ENCODE measurements at regions not wholly inside any gene's neighbourhood (a gene's known extent, or its start where the extent isn't known, plus 50 kb on each side); places are given as distances from the start of the nearest gene placed in this dataset.

DNA sequence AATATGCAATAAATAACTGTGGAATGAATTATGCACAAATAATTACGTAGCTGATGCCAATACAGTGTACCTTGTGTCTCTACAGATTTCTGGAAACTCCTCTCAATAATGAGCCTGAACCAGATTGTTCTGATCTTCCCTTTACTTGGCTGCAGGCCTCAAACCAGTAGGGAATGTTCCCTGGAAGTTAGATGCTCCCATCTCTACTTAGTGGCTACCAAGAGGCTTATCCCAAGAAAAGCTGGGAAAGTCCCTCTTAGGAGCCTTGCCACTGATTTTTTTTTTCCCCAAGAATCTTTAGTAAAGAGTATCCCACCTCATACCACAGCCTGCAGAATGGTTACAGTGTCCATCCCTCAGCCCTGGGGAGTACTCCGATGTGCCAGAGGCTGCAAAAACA is 702.1 kb downstream of the RFPL4B start:
- 89% methylated on average over 2 of the region's 2 CpGs for WGBS
- Histone ChIP-seq H3K27me3 (ENCODE audit: control insufficient read depth in 4 of 4, insufficient read depth in 4 of 4, low read length in 3 of 4) (no peaks in the 10 kb centered on the region), H3K9me3 (ENCODE audit: control insufficient read depth in 4 of 4, low read length in 3 of 4) (no peaks in the 10 kb centered on the region), H3K9ac (ENCODE audit: low read depth in 1 of 2, low read length in 2 of 2) (no peak overlapping the region), H3K36me3 (ENCODE audit: control insufficient read depth in 4 of 4, insufficient read depth in 3 of 4, low read depth in 1 of 4, low read length in 3 of 4) (no peaks in the 10 kb centered on the region), H3K4me3 (ENCODE audit: low read depth in 1 of 3, low read length in 3 of 3) (no peak overlapping the region), H3K4me1 (ENCODE audit: control insufficient read depth in 4 of 4, insufficient read depth in 4 of 4, low read length in 3 of 4) (no peaks in the 10 kb centered on the region), H3K27ac (ENCODE audit: low read depth in 1 of 2, low read length in 2 of 2) (no peak overlapping the region)
- TF ChIP-seq RXRA (IDR thresholded peaks at IDR 0.05) = no peak
- TF ChIP-seq, protein P1, sequence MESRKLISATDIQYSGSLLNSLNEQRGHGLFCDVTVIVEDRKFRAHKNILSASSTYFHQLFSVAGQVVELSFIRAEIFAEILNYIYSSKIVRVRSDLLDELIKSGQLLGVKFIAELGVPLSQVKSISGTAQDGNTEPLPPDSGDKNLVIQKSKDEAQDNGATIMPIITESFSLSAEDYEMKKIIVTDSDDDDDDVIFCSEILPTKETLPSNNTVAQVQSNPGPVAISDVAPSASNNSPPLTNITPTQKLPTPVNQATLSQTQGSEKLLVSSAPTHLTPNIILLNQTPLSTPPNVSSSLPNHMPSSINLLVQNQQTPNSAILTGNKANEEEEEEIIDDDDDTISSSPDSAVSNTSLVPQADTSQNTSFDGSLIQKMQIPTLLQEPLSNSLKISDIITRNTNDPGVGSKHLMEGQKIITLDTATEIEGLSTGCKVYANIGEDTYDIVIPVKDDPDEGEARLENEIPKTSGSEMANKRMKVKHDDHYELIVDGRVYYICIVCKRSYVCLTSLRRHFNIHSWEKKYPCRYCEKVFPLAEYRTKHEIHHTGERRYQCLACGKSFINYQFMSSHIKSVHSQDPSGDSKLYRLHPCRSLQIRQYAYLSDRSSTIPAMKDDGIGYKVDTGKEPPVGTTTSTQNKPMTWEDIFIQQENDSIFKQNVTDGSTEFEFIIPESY (IDR thresholded peaks at IDR 0.05) = no peak
- TF ChIP-seq GABPA (IDR thresholded peaks at IDR 0.05 in 1 of 2, conservative IDR thresholded peaks at IDR 0.05 in 1 of 2) = no peak
- no peak for TF ChIP-seq HNF4G (IDR thresholded peaks at IDR 0.05)
- no peak for TF ChIP-seq CTCF (IDR thresholded peaks at IDR 0.05; ENCODE audit: low read depth, low read length, missing input control)
- TF ChIP-seq ATF3 (IDR thresholded peaks at IDR 0.05) = no peak
- no peak for TF ChIP-seq MAX (IDR thresholded peaks at IDR 0.05)
- TF ChIP-seq HNF4A (conservative IDR thresholded peaks at IDR 0.05) = no peak
- no peak for TF ChIP-seq REST (IDR thresholded peaks at IDR 0.05)
- no peak for TF ChIP-seq NR2F2 (IDR thresholded peaks at IDR 0.05)
- TF ChIP-seq FOXA1 (IDR thresholded peaks at IDR 0.05) = no peak
- no peak for TF ChIP-seq FOXA2 (IDR thresholded peaks at IDR 0.05)
- DNase-seq (ENCODE audit: low spot score) = no peak

DNA sequence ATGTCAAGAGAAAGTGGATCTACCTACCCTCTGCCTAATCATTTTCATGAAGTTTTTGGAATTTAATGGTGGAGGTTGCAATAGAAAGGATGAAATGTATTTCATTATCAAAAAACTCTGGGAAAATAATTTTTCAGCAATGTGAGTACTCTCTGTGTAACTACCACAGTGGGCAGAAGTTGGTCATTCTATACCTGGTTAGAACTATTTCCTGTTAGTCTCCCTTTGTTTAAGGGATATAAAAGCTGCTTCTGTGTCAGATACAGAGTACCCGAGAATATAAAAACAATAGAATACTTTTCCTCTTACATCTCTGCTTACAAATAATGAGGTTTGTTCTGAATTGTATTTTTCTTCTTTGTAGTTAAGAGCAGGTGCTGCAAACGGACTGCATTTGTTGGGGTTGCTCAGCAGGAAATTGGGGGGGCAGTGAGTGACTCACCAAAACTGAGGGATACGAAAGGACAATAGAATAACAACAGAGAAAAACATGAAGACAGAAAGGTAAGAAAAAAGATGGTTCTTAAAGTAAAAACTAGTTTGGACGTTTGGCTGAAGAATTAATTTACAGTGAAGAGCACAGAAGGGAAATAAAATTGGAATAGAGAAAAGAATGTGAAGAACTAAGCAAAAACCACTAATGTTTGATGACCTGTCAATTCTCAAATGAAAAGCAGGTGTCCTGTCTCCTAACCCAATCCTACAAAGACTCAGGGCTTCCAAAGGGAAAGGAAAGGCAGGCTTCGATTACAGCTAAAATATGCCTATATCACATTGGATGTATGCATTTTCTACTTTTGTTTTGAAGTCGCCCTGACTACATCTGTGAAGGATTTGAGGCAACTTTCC is 703.1 kb downstream of the RFPL4B start:
- no peaks in the 10 kb centered on the region for H3K9me3 ChIP-seq (ENCODE audit: control insufficient read depth in 4 of 4, low read length in 3 of 4)
- no peak overlapping the region for H3K9ac ChIP-seq (ENCODE audit: low read depth in 1 of 2, low read length in 2 of 2)
- no peaks in the 10 kb centered on the region for H3K27me3 ChIP-seq (ENCODE audit: control insufficient read depth in 4 of 4, insufficient read depth in 4 of 4, low read length in 3 of 4)
- H3K36me3 ChIP-seq (ENCODE audit: control insufficient read depth in 4 of 4, insufficient read depth in 3 of 4, low read depth in 1 of 4, low read length in 3 of 4) = no peaks in the 10 kb centered on the region
- H3K4me1 ChIP-seq (ENCODE audit: control insufficient read depth in 4 of 4, insufficient read depth in 4 of 4, low read length in 3 of 4) = no peaks in the 10 kb centered on the region
- H3K27ac ChIP-seq (ENCODE audit: low read depth in 1 of 2, low read length in 2 of 2) = no peak overlapping the region
- no peak overlapping the region for H3K4me3 ChIP-seq (ENCODE audit: low read depth in 1 of 3, low read length in 3 of 3)
- 49% methylated on average over 6 of the region's 6 CpGs for WGBS
- DNase-seq (ENCODE audit: low spot score) = no peak
- TF ChIP-seq YY1 (IDR thresholded peaks at IDR 0.05) = no peak
- TF ChIP-seq RAD21 (IDR thresholded peaks at IDR 0.05) = no peak
- TF ChIP-seq CTCF (IDR thresholded peaks at IDR 0.05; ENCODE audit: low read depth, low read length, missing input control) = no peak
- TF ChIP-seq GABPA (IDR thresholded peaks at IDR 0.05 in 1 of 2, conservative IDR thresholded peaks at IDR 0.05 in 1 of 2) = no peak
- TF ChIP-seq ATF3 (IDR thresholded peaks at IDR 0.05) = no peak
- TF ChIP-seq NR2F2 (IDR thresholded peaks at IDR 0.05) = no peak
- no peak for TF ChIP-seq FOXA1 (IDR thresholded peaks at IDR 0.05)
- TF ChIP-seq TAF1 (conservative IDR thresholded peaks at IDR 0.05) = no peak
- no peak for TF ChIP-seq EGR1 (IDR thresholded peaks at IDR 0.05; ENCODE audit: low read depth in 2 of 2)
- no peak for TF ChIP-seq FOXA2 (IDR thresholded peaks at IDR 0.05)
